ENCODE measurements at regions not wholly inside any gene's neighbourhood (a gene's known extent, or its start where the extent isn't known, plus 50 kb on each side); places are given as distances from the start of the nearest gene placed in this dataset.

DNA sequence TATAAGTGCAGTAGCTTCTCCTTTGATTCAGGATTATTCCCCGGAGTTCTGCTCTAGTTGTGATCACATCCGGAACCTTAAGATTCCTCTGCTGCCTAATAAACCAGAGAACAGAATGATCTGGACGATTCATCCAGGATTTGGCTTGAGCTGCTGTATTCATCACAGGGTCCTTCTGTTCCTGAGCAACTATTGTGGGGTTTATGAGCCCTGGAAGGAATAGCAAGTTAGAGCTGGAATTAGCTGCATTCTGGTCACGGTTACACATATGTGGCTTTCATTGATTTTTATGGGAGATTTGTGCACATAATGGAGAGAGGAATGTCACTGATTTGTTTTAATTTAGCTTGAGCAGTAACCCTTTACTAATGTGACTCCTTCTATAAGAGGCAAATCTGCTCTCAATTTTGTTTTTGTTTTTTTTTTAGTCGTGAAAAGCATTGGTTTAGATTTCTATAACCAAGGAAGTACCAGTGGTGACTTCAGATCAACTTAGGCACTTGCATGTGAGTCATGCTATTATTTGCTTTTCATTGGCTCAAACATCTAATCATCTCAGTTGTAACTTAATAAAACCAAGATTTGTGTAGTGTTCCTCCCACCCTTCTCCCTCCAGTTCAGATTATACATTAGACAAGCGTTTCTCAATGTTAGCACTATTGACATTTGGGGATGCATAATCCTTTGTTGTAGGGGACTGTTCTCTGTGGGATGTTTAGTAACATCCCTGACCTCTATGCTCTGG lies 148.5 kb downstream of the OTOL1 start:
- ChIA-PET CTCF (no interaction called here), POLR2A (no interaction called here), RAD21 (ENCODE audit: low non-redundant PET in 1 of 2, low total read pairs in 2 of 2, uncharacterized antibody in 2 of 2, unreplicated experiment in 2 of 2) (no interaction called here)
- no peaks in the 10 kb centered on the region for H4K20me1 ChIP-seq (ENCODE audit: insufficient read depth)
- H3K79me2 ChIP-seq (ENCODE audit: insufficient read depth, low read length), result no peaks in the 10 kb centered on the region
- BruUV-seq (replicated peaks), result no TSS peak
- 0 out of 2 replicates have a peak, but pooled peaks cover 3% of the 10 kb centered on the region for H3K9me2 ChIP-seq (ENCODE audit: insufficient read depth)
- no peak for ATAC-seq
- no peaks in the 10 kb centered on the region for H3K9me3 ChIP-seq (ENCODE audit: control insufficient read depth in 1 of 2, insufficient read depth in 1 of 2, low read depth in 1 of 2, low read length in 2 of 2)
- no peak for TF ChIP-seq SIN3A (IDR thresholded peaks at IDR 0.05; ENCODE audit: low read depth)
- TF ChIP-seq EZH2phosphoT487 (IDR thresholded peaks at IDR 0.05; ENCODE audit: borderline replicate concordance), result no peak
- H3K27me3 ChIP-seq (ENCODE audit: insufficient read depth, low read length), result no peaks in the 10 kb centered on the region
- H3K36me3 ChIP-seq (ENCODE audit: control insufficient read depth in 1 of 2, insufficient read depth in 2 of 2, low read length in 2 of 2), result no peaks in the 10 kb centered on the region
- H2AFZ ChIP-seq (ENCODE audit: low read depth, low read length, poor library complexity, severe bottlenecking), result no peak overlapping the region
- H3K9ac ChIP-seq (ENCODE audit: low read length), result no peak overlapping the region
- no peak overlapping the region for H3K4me3 ChIP-seq (replicated peaks in 1 of 2; ENCODE audit: low read depth in 1 of 2, low read length in 2 of 2)
- H3K4me1 ChIP-seq (ENCODE audit: control insufficient read depth in 1 of 2, insufficient read depth in 2 of 2, low read length in 2 of 2), result no peaks in the 10 kb centered on the region
- no peak overlapping the region for H3K4me2 ChIP-seq (ENCODE audit: low read length)
- DNase-seq (ENCODE audit: low read depth, low spot score), result no peak
- H3K27ac ChIP-seq (ENCODE audit: low read depth, low read length), result no peak overlapping the region
- intact Hi-C loops (cut with micrococcal nuclease), result no loop called here

DNA sequence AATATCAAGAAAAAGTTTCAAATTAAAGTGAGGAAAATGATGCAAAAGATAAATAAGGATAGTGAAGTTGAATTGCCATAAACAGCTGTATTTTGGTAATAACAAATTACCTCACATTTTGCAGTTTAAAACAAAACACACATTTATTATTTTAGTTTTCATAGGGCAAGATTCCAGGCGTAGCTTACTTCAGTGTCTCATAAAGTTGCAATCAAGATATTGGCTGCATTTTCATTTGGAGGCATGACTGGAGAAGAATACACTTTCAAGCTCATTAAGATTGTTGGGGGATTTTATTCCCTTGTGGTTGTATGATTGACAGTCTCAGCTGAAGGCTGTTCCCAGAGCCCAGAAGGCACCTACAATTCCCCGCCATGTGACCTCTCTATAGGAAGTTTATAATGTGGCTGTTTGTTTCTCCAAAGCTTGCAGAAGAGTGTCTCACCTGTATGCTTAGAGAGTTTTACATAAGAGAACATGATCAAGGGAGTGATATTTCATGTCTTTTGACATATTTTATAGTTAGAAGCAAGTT lies 151.4 kb downstream of the OTOL1 start:
- H3K9me3 ChIP-seq (ENCODE audit: control insufficient read depth in 1 of 2, insufficient read depth in 1 of 2, low read depth in 1 of 2, low read length in 2 of 2), result no peaks in the 10 kb centered on the region
- H2AFZ ChIP-seq (ENCODE audit: low read depth, low read length, poor library complexity, severe bottlenecking), result no peak overlapping the region
- no peak overlapping the region for H3K4me3 ChIP-seq (replicated peaks in 1 of 2; ENCODE audit: low read depth in 1 of 2, low read length in 2 of 2)
- no peaks in the 10 kb centered on the region for H3K79me2 ChIP-seq (ENCODE audit: insufficient read depth, low read length)
- H4K20me1 ChIP-seq (ENCODE audit: insufficient read depth), result no peaks in the 10 kb centered on the region
- ChIA-PET POLR2A (no interaction called here), CTCF (no interaction called here), RAD21 (ENCODE audit: low non-redundant PET in 1 of 2, low total read pairs in 2 of 2, uncharacterized antibody in 2 of 2, unreplicated experiment in 2 of 2) (no interaction called here)
- no peak overlapping the region for H3K27ac ChIP-seq (ENCODE audit: low read depth, low read length)
- no peaks in the 10 kb centered on the region for H3K36me3 ChIP-seq (ENCODE audit: control insufficient read depth in 1 of 2, insufficient read depth in 2 of 2, low read length in 2 of 2)
- H3K9ac ChIP-seq (ENCODE audit: low read length), result no peak overlapping the region
- no peak overlapping the region for H3K4me2 ChIP-seq (ENCODE audit: low read length)
- no peak for DNase-seq (ENCODE audit: low read depth, low spot score)
- TF ChIP-seq EZH2phosphoT487 (IDR thresholded peaks at IDR 0.05; ENCODE audit: borderline replicate concordance), result no peak
- no peak for TF ChIP-seq JUND (IDR thresholded peaks at IDR 0.05)
- TF ChIP-seq, protein P1, sequence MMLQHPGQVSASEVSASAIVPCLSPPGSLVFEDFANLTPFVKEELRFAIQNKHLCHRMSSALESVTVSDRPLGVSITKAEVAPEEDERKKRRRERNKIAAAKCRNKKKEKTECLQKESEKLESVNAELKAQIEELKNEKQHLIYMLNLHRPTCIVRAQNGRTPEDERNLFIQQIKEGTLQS (IDR thresholded peaks at IDR 0.05), result no peak
- H3K9me2 ChIP-seq (ENCODE audit: insufficient read depth), result 0 out of 2 replicates have a peak, but pooled peaks cover 3% of the 10 kb centered on the region
- ATAC-seq, result no peak
- intact Hi-C loops (cut with micrococcal nuclease), result no loop called here
- H3K27me3 ChIP-seq (ENCODE audit: insufficient read depth, low read length), result no peaks in the 10 kb centered on the region
- H3K4me1 ChIP-seq (ENCODE audit: control insufficient read depth in 1 of 2, insufficient read depth in 2 of 2, low read length in 2 of 2), result no peaks in the 10 kb centered on the region
- no TSS peak for BruUV-seq (replicated peaks)

Data from HCT116 (cell line).